ENCODE measurements at regions not wholly inside any gene's neighbourhood (a gene's known extent, or its start where the extent isn't known, plus 50 kb on each side); places are given as distances from the start of the nearest gene placed in this dataset.

DNA sequence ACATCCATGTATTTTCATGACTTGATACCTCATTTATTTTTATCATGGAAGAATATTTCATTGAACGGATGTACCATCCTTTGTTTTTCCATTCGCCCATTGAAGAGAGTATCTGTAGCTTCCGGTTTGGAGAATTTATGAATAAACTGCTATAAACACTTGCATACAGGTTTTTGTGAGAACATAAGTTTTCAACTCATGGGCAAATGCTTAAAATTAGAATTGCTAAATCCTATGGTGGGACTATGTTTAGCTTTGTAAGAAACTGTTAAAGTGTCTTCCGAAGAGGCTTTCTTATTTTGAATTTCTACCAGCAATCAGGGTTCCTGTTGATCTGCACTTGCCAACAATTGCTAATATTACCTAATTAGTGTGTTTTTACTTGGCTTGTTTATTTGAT, 938.9 kb downstream of the TDRD15 start:
- TF ChIP-seq, protein P1, sequence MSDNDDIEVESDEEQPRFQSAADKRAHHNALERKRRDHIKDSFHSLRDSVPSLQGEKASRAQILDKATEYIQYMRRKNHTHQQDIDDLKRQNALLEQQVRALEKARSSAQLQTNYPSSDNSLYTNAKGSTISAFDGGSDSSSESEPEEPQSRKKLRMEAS (IDR thresholded peaks at IDR 0.05), result no peak
- TF ChIP-seq CEBPB (IDR thresholded peaks at IDR 0.05; ENCODE audit: low read depth) (no peak), EZH2 (IDR thresholded peaks at IDR 0.05) (no peak), ELF1 (IDR thresholded peaks at IDR 0.05; ENCODE audit: borderline replicate concordance, low read depth) (no peak), TCF7L2 (IDR thresholded peaks at IDR 0.05; ENCODE audit: borderline replicate concordance, extremely low read depth, insufficient read depth, insufficient read length) (no peak), POLR2A (IDR thresholded peaks at IDR 0.05; ENCODE audit: borderline replicate concordance, extremely low read depth, insufficient read depth, insufficient read length) (no peak)
- TF ChIP-seq, protein P2, sequence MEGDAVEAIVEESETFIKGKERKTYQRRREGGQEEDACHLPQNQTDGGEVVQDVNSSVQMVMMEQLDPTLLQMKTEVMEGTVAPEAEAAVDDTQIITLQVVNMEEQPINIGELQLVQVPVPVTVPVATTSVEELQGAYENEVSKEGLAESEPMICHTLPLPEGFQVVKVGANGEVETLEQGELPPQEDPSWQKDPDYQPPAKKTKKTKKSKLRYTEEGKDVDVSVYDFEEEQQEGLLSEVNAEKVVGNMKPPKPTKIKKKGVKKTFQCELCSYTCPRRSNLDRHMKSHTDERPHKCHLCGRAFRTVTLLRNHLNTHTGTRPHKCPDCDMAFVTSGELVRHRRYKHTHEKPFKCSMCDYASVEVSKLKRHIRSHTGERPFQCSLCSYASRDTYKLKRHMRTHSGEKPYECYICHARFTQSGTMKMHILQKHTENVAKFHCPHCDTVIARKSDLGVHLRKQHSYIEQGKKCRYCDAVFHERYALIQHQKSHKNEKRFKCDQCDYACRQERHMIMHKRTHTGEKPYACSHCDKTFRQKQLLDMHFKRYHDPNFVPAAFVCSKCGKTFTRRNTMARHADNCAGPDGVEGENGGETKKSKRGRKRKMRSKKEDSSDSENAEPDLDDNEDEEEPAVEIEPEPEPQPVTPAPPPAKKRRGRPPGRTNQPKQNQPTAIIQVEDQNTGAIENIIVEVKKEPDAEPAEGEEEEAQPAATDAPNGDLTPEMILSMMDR (IDR thresholded peaks at IDR 0.05 in 2 of 3, conservative IDR thresholded peaks at IDR 0.05 in 1 of 3; ENCODE audit: borderline replicate concordance in 1 of 3, insufficient read depth in 1 of 3, low read depth in 2 of 3, low read length in 2 of 3), result no peak
- TF ChIP-seq, protein P3, sequence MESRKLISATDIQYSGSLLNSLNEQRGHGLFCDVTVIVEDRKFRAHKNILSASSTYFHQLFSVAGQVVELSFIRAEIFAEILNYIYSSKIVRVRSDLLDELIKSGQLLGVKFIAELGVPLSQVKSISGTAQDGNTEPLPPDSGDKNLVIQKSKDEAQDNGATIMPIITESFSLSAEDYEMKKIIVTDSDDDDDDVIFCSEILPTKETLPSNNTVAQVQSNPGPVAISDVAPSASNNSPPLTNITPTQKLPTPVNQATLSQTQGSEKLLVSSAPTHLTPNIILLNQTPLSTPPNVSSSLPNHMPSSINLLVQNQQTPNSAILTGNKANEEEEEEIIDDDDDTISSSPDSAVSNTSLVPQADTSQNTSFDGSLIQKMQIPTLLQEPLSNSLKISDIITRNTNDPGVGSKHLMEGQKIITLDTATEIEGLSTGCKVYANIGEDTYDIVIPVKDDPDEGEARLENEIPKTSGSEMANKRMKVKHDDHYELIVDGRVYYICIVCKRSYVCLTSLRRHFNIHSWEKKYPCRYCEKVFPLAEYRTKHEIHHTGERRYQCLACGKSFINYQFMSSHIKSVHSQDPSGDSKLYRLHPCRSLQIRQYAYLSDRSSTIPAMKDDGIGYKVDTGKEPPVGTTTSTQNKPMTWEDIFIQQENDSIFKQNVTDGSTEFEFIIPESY (IDR thresholded peaks at IDR 0.05; ENCODE audit: extremely low read depth, insufficient replicate concordance, low read length), result no peak
- H3K9me3 ChIP-seq (ENCODE audit: control insufficient read depth in 1 of 2, insufficient read depth in 1 of 2, low read depth in 1 of 2, low read length in 2 of 2), result peaks cover 3 to 5% of the 10 kb centered on the region in 2 experiments; a peak in 2 of 4 replicates
- H4K20me1 ChIP-seq (ENCODE audit: insufficient read depth), result no peaks in the 10 kb centered on the region; the same call in 1 of the 2 replicates

More for the DNA sequence above, 938.9 kb downstream of the TDRD15 start:
- intact Hi-C loops (cut with micrococcal nuclease), result no loop called here
- H3K4me3 ChIP-seq (replicated peaks in 1 of 2; ENCODE audit: low read depth in 1 of 2, low read length in 2 of 2), result no peak overlapping the region
- no peaks in the 10 kb centered on the region for H3K79me2 ChIP-seq (ENCODE audit: insufficient read depth, low read length)
- ChIA-PET RAD21 (ENCODE audit: low non-redundant PET in 1 of 2, low total read pairs in 2 of 2, uncharacterized antibody in 2 of 2, unreplicated experiment in 2 of 2) (no interaction called here), CTCF (no interaction called here), POLR2A (no interaction called here)
- no peak for DNase-seq (ENCODE audit: low read depth, low spot score)
- no peak overlapping the region for H3K9ac ChIP-seq (ENCODE audit: low read length)
- no peak overlapping the region for H3K27ac ChIP-seq (ENCODE audit: low read depth, low read length)
- H3K36me3 ChIP-seq (ENCODE audit: control insufficient read depth in 1 of 2, insufficient read depth in 2 of 2, low read length in 2 of 2), result no peaks in the 10 kb centered on the region
- H3K9me2 ChIP-seq (ENCODE audit: insufficient read depth), result no peaks in the 10 kb centered on the region
- no peak overlapping the region for H3K4me2 ChIP-seq (ENCODE audit: low read length)
- no peak overlapping the region for H2AFZ ChIP-seq (ENCODE audit: low read depth, low read length, poor library complexity, severe bottlenecking)
- no TSS peak for BruUV-seq (replicated peaks)
- no peaks in the 10 kb centered on the region for H3K4me1 ChIP-seq (ENCODE audit: control insufficient read depth in 1 of 2, insufficient read depth in 2 of 2, low read length in 2 of 2)
- no peak for ATAC-seq
- H3K27me3 ChIP-seq (ENCODE audit: insufficient read depth, low read length), result no peaks in the 10 kb centered on the region
